ENCODE measurements at regions not wholly inside any gene's neighbourhood (a gene's known extent, or its start where the extent isn't known, plus 50 kb on each side); places are given as distances from the start of the nearest gene placed in this dataset.

DNA sequence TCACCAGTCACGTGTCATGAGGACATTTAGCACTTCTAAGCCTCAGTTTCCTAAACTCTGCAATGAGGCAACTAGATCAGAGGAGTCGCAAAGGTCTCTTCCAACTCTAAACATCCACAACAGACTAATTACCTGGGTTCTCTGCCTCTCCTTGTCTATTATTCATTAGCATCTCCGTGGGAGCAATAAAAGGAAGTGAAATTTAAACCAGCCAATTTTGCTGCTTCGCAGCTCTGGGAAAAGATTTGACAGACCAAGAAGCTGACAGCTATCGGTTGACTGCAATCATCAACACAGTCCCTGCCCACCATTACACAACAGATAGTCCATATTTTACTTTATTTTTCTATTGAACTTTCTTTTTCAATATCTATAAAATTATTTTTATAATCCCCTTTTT lies 308.9 kb downstream of the NR2F1-AS1 start:
- Histone ChIP-seq H3K27me3 (ENCODE audit: control insufficient read depth, insufficient read depth, low read length) (no peaks in the 10 kb centered on the region), H3K4me3 (ENCODE audit: low read depth, low read length) (no peak overlapping the region), H3K4me1 (ENCODE audit: control insufficient read depth, insufficient read depth, low read length, poor library complexity, severe bottlenecking) (no peaks in the 10 kb centered on the region), H3K9me3 (ENCODE audit: control insufficient read depth in 2 of 2, low read length in 2 of 2) (no peaks in the 10 kb centered on the region), H3K27ac (ENCODE audit: insufficient read depth, low read length, poor library complexity, severe bottlenecking) (no peak overlapping the region), H3K36me3 (ENCODE audit: control insufficient read depth, insufficient read depth, low read length) (no peaks in the 10 kb centered on the region)
- no peak for DNase-seq
- peaks cover 0 to 6% (median 3%) of the 10 kb centered on the region in 7 donors for H3K9me3 Mint-ChIP-seq
- H3K27ac Mint-ChIP-seq = no peak overlapping the region
- H3K36me3 Mint-ChIP-seq = no peaks in the 10 kb centered on the region
- H3K4me3 Mint-ChIP-seq = no peak overlapping the region
- H3K4me1 Mint-ChIP-seq = no peaks in the 10 kb centered on the region
- no peak for ATAC-seq (ENCODE audit: low read depth in 2 of 2)
- H3K27me3 Mint-ChIP-seq = no peaks in the 10 kb centered on the region

DNA sequence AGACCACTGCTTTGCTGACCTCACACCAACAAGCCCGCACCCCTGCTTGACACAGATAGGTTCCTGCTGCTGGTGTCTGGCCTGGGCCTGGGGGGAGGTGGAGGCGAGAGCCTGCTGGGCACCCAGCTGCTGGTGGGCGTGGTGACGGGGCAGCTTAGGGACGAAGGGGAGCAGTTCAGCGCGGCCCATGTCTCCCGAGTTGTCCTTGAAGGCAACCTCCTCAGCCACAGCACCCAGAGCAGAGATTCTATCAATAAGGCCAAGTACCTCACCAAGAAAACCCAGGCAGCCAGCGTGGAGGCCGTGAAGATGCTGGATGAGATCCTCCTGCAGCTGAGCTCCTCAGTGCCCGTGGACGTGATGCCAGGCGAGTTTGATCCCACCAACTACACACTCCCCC lies 313.3 kb downstream of the NR2F1-AS1 start:
- H3K4me3 ChIP-seq (ENCODE audit: low read depth, low read length) = no peak overlapping the region
- no peak overlapping the region for H3K27ac ChIP-seq (ENCODE audit: insufficient read depth, low read length, poor library complexity, severe bottlenecking)
- H3K9me3 ChIP-seq (ENCODE audit: control insufficient read depth in 2 of 2, low read length in 2 of 2) = no peaks in the 10 kb centered on the region
- H3K27me3 Mint-ChIP-seq = no peaks in the 10 kb centered on the region
- no peak overlapping the region for H3K27ac Mint-ChIP-seq
- H3K9me3 Mint-ChIP-seq = peaks cover 0 to 6% (median 3%) of the 10 kb centered on the region in 7 donors
- H3K4me1 Mint-ChIP-seq = no peaks in the 10 kb centered on the region
- ATAC-seq (ENCODE audit: low read depth in 2 of 2) = no peak
- no peak overlapping the region for H3K4me3 Mint-ChIP-seq
- no peaks in the 10 kb centered on the region for H3K4me1 ChIP-seq (ENCODE audit: control insufficient read depth, insufficient read depth, low read length, poor library complexity, severe bottlenecking)
- H3K36me3 Mint-ChIP-seq = no peaks in the 10 kb centered on the region
- no peak for DNase-seq
- H3K27me3 ChIP-seq (ENCODE audit: control insufficient read depth, insufficient read depth, low read length) = no peaks in the 10 kb centered on the region
- no peaks in the 10 kb centered on the region for H3K36me3 ChIP-seq (ENCODE audit: control insufficient read depth, insufficient read depth, low read length)

DNA sequence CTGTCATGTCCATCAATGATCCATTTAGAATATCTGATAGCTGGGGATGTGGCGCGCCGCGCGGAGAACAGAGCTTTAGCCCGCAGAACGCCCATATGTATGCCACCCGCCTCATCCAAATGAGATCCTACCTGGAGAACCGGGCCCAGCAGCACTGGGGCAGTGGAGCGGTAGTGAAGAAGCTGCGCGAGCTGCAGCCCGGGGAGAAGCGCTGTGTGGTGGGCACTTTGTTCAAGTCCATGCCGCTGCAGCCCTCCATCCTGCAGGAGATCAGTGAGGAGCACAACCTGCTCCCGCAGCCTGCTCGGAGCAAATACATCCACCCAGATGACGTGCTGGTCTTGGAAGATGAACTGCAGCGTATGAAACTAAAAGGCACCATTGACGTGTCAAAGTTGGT lies 313.7 kb downstream of the NR2F1-AS1 start:
- no peak overlapping the region for H3K27ac ChIP-seq (ENCODE audit: insufficient read depth, low read length, poor library complexity, severe bottlenecking)
- DNase-seq (no peak), ATAC-seq (ENCODE audit: low read depth in 2 of 2) (no peak)
- no peaks in the 10 kb centered on the region for H3K27me3 Mint-ChIP-seq
- peaks cover 0 to 6% (median 3%) of the 10 kb centered on the region in 7 donors for H3K9me3 Mint-ChIP-seq
- H3K4me1 ChIP-seq (ENCODE audit: control insufficient read depth, insufficient read depth, low read length, poor library complexity, severe bottlenecking) = no peaks in the 10 kb centered on the region
- no peak overlapping the region for H3K27ac Mint-ChIP-seq
- H3K36me3 Mint-ChIP-seq = no peaks in the 10 kb centered on the region
- H3K9me3 ChIP-seq (ENCODE audit: control insufficient read depth in 2 of 2, low read length in 2 of 2) = no peaks in the 10 kb centered on the region
- no peaks in the 10 kb centered on the region for H3K27me3 ChIP-seq (ENCODE audit: control insufficient read depth, insufficient read depth, low read length)
- no peaks in the 10 kb centered on the region for H3K36me3 ChIP-seq (ENCODE audit: control insufficient read depth, insufficient read depth, low read length)
- H3K4me3 ChIP-seq (ENCODE audit: low read depth, low read length) = no peak overlapping the region
- no peak overlapping the region for H3K4me3 Mint-ChIP-seq
- H3K4me1 Mint-ChIP-seq = no peaks in the 10 kb centered on the region

DNA sequence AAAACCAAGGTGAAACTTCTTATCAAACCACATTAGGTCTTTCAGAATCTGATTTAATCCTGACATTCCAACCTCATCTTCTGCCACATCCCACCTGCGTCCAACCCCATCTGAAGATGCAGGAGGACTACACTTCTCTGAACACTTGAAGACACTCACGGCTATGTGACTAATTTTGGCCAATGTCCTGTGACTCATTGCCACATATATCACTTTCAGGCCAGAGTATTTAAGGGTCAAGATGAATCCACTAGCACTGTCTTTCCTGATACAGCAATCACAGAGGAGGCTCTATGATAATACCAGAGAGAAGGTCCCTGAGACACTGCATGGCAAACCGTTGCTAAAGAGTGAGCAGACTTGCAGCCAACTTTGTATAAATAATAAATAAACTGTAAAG lies 323.4 kb downstream of the NR2F1-AS1 start:
- no peak overlapping the region for H3K27ac ChIP-seq (ENCODE audit: insufficient read depth, low read length, poor library complexity, severe bottlenecking)
- no peak for DNase-seq
- Mint-ChIP-seq H3K9me3 (peaks cover 0 to 11% (median 3%) of the 10 kb centered on the region in 7 donors), H3K36me3 (no peaks in the 10 kb centered on the region), H3K4me1 (no peaks in the 10 kb centered on the region), H3K4me3 (no peak overlapping the region), H3K27ac (no peak overlapping the region), H3K27me3 (no peaks in the 10 kb centered on the region)
- no peak overlapping the region for H3K4me3 ChIP-seq (ENCODE audit: low read depth, low read length)
- H3K4me1 ChIP-seq (ENCODE audit: control insufficient read depth, insufficient read depth, low read length, poor library complexity, severe bottlenecking) = no peaks in the 10 kb centered on the region
- H3K27me3 ChIP-seq (ENCODE audit: control insufficient read depth, insufficient read depth, low read length) = no peaks in the 10 kb centered on the region
- ATAC-seq (ENCODE audit: low read depth in 2 of 2) = no peak
- no peaks in the 10 kb centered on the region for H3K36me3 ChIP-seq (ENCODE audit: control insufficient read depth, insufficient read depth, low read length)
- H3K9me3 ChIP-seq (ENCODE audit: control insufficient read depth in 2 of 2, low read length in 2 of 2) = no peaks in the 10 kb centered on the region

DNA sequence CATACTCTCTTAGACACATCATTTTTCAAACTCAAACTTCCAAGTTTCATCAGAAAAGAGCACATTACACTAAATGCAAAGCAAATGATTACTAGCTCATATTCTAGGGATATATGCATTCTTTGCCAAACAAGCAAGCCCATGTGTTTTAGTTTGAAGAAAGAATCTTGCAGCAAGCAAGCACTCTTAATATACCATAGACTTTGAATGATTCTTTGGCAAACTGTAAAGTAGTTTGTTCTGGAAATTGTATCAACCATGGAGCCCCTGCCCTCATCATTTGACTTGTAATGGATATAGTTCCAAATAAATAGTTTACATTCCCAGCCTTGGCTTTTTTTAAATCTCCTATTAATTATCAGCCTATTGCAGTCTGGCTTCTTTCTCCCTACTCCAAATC lies 325.2 kb downstream of the NR2F1-AS1 start:
- H3K9me3 Mint-ChIP-seq = peaks cover 0 to 11% (median 3%) of the 10 kb centered on the region in 7 donors
- no peaks in the 10 kb centered on the region for H3K27me3 Mint-ChIP-seq
- Histone ChIP-seq H3K4me1 (ENCODE audit: control insufficient read depth, insufficient read depth, low read length, poor library complexity, severe bottlenecking) (no peaks in the 10 kb centered on the region), H3K4me3 (ENCODE audit: low read depth, low read length) (no peak overlapping the region), H3K27me3 (ENCODE audit: control insufficient read depth, insufficient read depth, low read length) (no peaks in the 10 kb centered on the region), H3K36me3 (ENCODE audit: control insufficient read depth, insufficient read depth, low read length) (no peaks in the 10 kb centered on the region), H3K9me3 (ENCODE audit: control insufficient read depth in 2 of 2, low read length in 2 of 2) (no peaks in the 10 kb centered on the region), H3K27ac (ENCODE audit: insufficient read depth, low read length, poor library complexity, severe bottlenecking) (no peak overlapping the region)
- no peak for ATAC-seq (ENCODE audit: low read depth in 2 of 2)
- DNase-seq = no peak
- no peak overlapping the region for H3K27ac Mint-ChIP-seq
- no peaks in the 10 kb centered on the region for H3K36me3 Mint-ChIP-seq
- no peak overlapping the region for H3K4me3 Mint-ChIP-seq
- no peaks in the 10 kb centered on the region for H3K4me1 Mint-ChIP-seq

DNA sequence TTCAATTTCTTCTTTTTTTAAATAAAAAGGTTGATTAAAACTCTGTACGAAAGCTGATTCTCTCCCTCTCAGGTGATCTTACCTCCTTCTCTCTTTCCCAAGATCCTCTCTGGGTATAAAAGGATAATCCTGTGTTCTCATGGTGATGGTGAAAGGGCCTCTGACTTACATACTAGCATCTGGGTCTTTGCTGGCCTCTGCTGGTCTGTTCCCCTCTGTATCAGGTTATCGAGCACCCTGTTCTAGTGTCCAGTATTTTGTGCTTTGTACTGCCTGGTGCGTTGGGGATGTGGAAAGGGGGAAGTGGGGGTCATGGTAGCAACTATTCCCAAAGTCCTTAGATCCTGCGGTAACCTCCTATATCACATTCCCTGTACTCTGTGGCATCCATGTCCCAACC lies 328.9 kb downstream of the NR2F1-AS1 start:
- H3K4me3 Mint-ChIP-seq = no peak overlapping the region
- no peak for ATAC-seq (ENCODE audit: low read depth in 2 of 2)
- no peak overlapping the region for H3K27ac Mint-ChIP-seq
- no peaks in the 10 kb centered on the region for H3K4me1 Mint-ChIP-seq
- no peaks in the 10 kb centered on the region for H3K27me3 Mint-ChIP-seq
- no peaks in the 10 kb centered on the region for H3K9me3 ChIP-seq (ENCODE audit: control insufficient read depth in 2 of 2, low read length in 2 of 2)
- no peaks in the 10 kb centered on the region for H3K36me3 ChIP-seq (ENCODE audit: control insufficient read depth, insufficient read depth, low read length)
- H3K4me1 ChIP-seq (ENCODE audit: control insufficient read depth, insufficient read depth, low read length, poor library complexity, severe bottlenecking) = no peaks in the 10 kb centered on the region
- H3K27ac ChIP-seq (ENCODE audit: insufficient read depth, low read length, poor library complexity, severe bottlenecking) = no peak overlapping the region
- H3K27me3 ChIP-seq (ENCODE audit: control insufficient read depth, insufficient read depth, low read length) = no peaks in the 10 kb centered on the region
- no peak for DNase-seq
- H3K9me3 Mint-ChIP-seq = peaks cover 0 to 4% (median 0%) of the 10 kb centered on the region in 7 donors
- no peaks in the 10 kb centered on the region for H3K36me3 Mint-ChIP-seq
- H3K4me3 ChIP-seq (ENCODE audit: low read depth, low read length) = no peak overlapping the region

DNA sequence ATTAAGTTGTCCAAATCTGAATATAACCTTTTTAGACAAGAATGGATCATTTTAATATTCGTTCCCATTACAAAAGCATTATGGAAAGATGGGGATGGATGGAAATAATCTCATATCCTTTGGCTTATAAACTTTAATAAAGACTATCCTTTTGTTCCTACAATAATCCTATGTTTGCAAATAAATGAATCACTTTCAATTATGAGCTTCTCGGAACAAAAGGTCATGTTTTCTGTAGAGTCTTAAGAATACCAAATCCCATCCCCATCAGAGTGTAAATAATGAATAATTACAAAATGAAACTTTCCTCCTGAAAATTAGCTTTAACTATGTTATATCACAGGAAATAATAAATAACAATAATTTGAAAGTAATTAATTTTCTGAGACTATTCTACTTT lies 329.7 kb downstream of the NR2F1-AS1 start:
- Mint-ChIP-seq H3K4me3 (no peak overlapping the region), H3K27ac (no peak overlapping the region), H3K36me3 (no peaks in the 10 kb centered on the region), H3K27me3 (no peaks in the 10 kb centered on the region), H3K9me3 (peaks cover 0 to 4% (median 0%) of the 10 kb centered on the region in 7 donors), H3K4me1 (no peaks in the 10 kb centered on the region)
- no peak for DNase-seq
- Histone ChIP-seq H3K27me3 (ENCODE audit: control insufficient read depth, insufficient read depth, low read length) (no peaks in the 10 kb centered on the region), H3K27ac (ENCODE audit: insufficient read depth, low read length, poor library complexity, severe bottlenecking) (no peak overlapping the region), H3K9me3 (ENCODE audit: control insufficient read depth in 2 of 2, low read length in 2 of 2) (no peaks in the 10 kb centered on the region), H3K4me1 (ENCODE audit: control insufficient read depth, insufficient read depth, low read length, poor library complexity, severe bottlenecking) (no peaks in the 10 kb centered on the region), H3K4me3 (ENCODE audit: low read depth, low read length) (no peak overlapping the region), H3K36me3 (ENCODE audit: control insufficient read depth, insufficient read depth, low read length) (no peaks in the 10 kb centered on the region)
- ATAC-seq (ENCODE audit: low read depth in 2 of 2) = no peak

DNA sequence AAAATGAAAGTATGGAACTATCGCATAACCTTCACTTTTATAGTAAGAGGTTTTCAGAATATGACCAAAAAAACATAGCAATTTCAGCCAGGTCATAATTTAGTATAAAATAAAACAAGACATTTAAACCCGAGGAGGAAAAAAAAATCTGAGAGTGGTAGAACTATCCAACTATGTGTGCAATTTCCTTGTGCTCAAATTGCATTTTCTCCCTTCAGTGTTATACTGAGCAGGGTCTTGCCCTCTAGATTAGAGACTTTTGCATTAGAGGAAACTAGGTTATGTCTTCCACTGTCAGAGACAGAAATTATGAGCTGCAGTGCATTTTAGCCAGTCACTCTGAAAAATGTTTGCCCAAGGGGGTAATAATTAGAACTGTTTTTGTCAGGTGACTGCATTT lies 330.6 kb downstream of the NR2F1-AS1 start:
- Histone ChIP-seq H3K9me3 (ENCODE audit: control insufficient read depth in 2 of 2, low read length in 2 of 2) (no peaks in the 10 kb centered on the region), H3K4me1 (ENCODE audit: control insufficient read depth, insufficient read depth, low read length, poor library complexity, severe bottlenecking) (no peaks in the 10 kb centered on the region), H3K27me3 (ENCODE audit: control insufficient read depth, insufficient read depth, low read length) (no peaks in the 10 kb centered on the region), H3K36me3 (ENCODE audit: control insufficient read depth, insufficient read depth, low read length) (no peaks in the 10 kb centered on the region), H3K27ac (ENCODE audit: insufficient read depth, low read length, poor library complexity, severe bottlenecking) (no peak overlapping the region), H3K4me3 (ENCODE audit: low read depth, low read length) (no peak overlapping the region)
- ATAC-seq (ENCODE audit: low read depth in 2 of 2) (no peak), DNase-seq (no peak)
- H3K36me3 Mint-ChIP-seq = no peaks in the 10 kb centered on the region
- H3K27me3 Mint-ChIP-seq = no peaks in the 10 kb centered on the region
- H3K4me3 Mint-ChIP-seq = no peak overlapping the region
- H3K27ac Mint-ChIP-seq = no peak overlapping the region
- H3K9me3 Mint-ChIP-seq = peaks cover 0 to 2% (median 0%) of the 10 kb centered on the region in 7 donors
- H3K4me1 Mint-ChIP-seq = no peaks in the 10 kb centered on the region

Data from CD4-positive, CD25-positive, alpha-beta regulatory T cell (primary cell).